ENCODE measurements at regions not wholly inside any gene's neighbourhood (a gene's known extent, or its start where the extent isn't known, plus 50 kb on each side); places are given as distances from the start of the nearest gene placed in this dataset.

DNA sequence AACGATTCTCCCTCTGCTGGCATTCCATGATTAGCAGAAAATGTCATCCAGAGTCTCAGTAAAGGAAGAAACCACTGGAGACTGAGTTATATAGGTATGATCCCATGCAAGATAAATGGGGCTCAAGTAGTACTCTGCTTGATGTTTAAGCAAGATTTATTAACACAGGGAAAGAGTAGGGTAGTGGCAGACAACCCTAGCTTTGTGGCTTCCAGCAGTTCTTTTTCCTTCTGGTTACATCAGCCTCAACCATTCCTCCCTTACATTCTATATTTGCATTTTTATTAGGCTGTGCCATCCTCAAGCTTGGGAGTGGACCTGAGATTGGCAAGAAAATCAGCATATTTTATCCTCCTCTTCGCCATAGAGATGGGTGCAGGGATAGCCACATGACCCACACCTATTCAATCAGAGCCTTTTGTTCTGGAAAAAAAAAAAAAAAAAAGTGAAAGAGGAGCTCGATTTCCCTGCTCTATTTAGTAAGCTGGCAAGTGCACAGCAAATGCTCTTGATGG is 402.1 kb downstream of the ZNF536 start:
- no peak for DNase-seq

DNA sequence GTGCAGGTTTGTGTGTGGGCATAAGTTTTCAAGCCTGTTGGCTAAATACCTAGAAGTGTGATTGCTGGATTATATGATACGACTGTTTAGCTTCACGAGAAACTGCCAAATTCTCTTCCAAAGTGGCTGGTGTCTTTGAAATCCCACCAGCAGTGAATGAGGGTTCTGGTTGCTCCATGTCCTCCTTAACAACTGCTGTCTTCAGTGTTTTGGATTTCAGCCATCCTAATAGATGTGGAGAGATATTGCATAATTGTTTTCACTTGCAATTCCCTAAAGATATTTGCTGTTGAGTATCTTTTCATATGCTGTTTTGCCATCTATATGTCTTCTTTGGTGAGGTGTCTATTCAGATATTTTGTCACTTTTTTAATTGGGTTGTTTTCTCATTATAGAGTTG is 390.5 kb downstream of the ZNF536 start:
- no peak for DNase-seq

- DNase-seq, result no peak
These were observed 387.8 kb downstream of the ZNF536 start for GRCh38 chr19:30760014-30760413.

- no peak for DNase-seq
These were observed 385.8 kb downstream of the ZNF536 start for GRCh38 chr19:30757837-30758617.

DNA sequence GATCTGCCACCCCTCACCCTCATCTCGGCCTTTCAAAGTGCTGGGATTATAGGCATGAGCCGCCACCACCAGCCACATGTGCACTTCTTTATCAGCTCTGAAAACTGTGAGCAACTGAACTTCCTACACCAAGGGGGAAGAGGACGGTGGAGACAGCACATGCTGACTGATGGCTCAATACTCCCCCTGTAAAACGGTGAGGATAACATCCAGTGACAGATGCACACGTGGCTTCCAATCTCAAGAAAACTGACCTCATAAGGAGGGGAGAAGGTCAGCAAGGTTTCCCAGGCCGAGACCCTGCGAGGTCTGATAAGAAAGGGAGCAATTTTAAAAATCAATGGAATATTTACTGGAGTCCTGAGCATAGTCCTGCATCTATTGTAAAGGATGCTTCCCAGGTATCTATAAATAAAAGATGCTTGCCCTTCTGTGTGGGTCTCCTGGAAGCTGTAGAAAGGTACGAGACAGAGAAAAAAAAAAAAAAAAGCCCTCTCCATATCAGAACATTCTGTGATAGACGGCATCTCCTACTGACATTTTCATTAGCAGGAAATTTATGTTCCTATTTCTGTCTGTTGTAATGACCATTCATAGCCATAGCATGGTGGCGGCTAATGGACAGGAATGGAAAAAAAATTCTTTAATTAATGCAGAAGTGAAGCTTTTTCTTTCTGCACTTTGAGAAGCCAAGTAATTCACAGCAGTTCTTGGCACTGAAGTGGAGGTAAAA is 385.1 kb downstream of the ZNF536 start:
- no peak for DNase-seq

DNA sequence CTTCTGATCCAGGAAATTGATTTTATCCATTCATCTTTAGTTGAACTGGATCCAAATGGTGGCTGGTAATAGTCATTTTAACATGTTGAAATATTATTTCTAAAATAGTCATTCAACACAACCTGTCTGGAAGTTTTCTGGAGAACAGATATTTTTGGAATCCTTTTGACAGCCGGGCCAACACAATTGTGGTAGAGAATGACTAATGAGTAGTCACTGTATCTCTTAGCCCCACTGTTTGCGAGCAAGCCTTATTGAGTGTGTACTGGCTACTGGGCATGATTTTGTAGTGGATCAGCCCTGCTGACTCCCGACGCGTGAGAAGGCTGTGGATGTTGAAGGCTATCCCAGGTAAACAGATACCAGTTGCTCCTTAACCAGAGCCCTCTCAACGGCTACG is 383.4 kb downstream of the ZNF536 start:
- no peak for DNase-seq

DNA sequence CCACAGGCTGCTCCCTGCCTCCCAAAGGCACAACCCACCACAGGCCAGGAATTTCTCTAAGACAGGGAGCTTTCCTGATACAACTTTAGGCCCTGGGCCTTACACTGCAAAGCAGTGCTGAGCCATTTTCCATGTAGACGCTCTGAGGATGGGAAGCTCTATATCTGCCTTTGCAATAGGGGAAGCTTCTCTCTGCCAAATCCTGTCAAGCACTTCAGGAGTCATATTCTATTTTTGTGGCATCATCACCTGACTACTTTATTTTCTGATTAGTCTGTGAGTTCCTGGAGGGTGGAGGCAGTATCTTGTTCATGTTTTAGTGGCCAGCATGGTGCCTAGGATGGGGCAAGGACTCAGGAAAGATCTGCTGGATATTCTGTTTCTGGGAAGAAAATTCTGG is 382.0 kb downstream of the ZNF536 start:
- no peak for DNase-seq

DNA sequence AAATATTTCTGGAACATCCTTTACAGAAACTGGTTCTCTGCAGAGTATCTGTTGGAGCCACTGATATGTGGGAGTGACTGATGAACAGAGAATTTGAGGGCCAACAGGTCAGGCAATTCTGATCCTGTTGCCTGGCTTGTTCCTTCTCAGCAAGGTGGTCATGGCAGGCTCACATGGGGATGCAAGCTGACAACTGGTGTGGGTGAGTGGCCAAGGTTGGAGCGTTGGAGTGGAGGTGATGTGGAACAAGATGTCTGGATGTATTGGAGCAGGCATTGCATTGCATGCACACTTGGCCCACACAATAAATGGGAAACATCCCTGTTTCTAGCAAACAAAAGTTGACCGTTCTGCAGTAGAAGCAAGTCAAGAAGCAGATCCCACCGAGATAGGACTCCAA is 380.7 kb downstream of the ZNF536 start:
- DNase-seq, result no peak

DNA sequence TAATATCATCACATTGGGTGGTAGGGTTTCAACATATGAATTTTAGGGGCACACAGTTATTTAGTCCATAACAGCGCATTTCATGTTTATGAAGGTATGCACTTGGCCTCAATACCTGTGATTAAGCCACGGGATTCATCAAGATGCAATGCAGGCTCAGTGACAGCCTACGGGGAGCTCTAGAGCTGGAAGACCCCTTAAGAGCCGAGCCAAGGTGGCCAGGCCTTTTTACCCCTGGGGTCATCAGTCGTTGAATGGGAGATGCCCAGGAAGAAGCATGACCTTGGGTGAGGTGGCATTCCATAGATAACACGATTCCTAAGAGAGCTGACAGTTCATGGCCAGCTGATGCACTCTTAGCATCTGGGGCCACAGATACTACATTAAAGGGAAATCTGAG is 380.0 kb downstream of the ZNF536 start:
- DNase-seq, result no peak

DNA sequence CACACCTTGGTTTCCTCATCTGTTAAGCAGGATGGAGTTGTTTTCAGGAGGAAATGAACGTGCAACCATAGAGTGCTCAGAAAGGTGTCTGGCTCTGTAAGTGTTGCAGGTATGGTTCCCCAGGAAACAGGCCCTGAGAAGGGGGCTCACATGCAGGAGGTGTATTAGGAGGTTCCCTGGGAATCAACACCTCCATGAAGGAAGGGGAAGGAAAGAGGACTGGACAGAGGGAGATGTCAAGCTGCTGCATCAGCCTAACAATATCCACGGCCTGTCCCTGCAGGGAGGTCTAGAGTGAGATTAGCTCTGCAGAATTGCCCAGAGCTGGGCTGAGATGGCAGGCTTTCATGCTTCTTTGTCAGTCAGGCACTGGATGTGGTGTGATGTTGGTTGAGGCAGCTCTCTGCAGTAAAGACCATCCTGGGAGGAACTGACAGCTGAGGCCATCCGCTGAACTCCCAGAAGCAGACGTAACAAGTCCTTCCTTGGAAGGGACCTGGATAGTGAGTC is 373.3 kb downstream of the ZNF536 start:
- DNase-seq, result no peak

DNA sequence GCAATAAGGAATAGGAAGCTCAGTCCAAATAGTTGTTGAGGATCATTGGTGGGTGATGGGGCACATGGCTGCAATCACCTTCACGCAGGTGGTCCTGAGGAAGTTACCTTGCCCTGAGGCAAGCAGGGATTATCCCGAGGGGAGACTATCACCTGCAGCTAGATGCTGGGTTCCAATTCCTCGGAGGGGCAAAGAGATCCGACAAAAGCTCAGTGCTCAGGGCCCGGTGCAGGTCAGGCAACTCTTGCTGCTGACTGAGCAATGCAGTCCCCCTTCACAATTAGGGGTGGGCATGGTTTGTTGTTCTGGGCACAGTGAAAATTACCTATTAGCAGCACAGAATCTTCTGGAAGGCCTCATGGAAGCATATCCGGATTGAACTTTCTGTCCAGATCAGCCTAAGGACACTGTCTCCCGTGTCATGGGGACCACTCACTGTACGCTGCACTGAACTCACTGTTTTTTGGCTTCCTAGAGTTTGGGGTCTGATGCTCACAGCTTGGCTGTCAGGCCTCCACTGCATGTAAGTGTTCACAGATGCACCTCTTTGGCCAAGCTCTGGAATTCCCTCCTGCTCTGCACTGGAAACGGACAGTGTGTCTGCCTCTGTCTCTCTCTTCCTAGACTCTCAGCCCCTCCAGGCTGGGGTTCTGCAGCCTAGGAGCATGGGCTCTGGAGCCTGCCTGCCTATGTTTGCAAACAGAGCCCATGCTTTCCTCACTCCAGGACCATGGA is 372.7 kb downstream of the ZNF536 start:
- no peak for DNase-seq

- DNase-seq, result no peak
These were observed 371.5 kb downstream of the ZNF536 start for GRCh38 chr19:30743702-30744101.

DNA sequence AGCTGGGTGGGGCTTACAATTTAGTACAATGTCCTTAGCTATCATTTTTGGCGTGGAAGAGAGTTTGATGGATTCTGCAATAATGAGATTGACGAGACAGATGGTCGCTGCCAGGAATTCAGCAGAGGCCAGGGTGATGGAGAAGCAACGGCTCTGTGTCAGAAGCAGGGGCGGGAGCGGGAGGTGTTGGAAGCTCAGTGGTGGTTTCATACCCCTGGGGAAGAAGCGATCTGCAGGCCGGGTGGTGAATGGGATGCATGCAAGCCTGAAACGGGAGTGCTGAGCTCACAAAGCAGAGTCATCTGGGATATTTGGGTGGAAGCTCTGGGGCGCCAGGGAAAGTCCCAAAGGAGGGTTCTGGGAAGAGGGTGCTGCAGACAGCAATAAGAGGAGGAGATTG is 370.8 kb downstream of the ZNF536 start:
- DNase-seq, result no peak

DNA sequence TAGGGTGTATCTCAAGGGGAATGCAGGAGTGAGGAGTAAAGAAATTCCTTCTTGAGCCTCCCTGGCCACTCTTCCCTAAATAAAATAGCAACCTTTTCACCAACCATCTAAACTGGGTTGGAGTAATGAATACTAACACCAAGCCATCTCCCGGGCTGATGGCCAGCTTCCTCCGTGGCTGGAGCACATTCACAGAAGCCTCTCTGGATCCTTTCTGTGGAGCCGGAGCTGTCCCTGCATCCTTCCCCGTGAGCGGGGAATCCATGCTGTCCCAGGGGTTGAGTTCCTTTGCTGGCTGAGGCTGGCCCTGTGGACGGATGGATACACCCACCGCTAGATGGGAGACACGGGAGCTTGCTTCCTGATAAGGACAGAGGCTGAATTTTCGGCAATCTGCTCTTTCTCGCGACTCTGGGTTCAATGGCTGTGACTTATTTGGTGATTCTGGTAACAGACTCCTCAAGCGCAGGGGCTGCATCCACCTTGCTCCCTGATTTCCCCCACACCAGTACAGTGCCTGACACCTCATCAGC is 370.3 kb downstream of the ZNF536 start:
- DNase-seq, result no peak

- DNase-seq, result no peak
These were observed 369.4 kb downstream of the ZNF536 start for GRCh38 chr19:30741566-30741965.

- DNase-seq, result no peak
These were observed 367.2 kb downstream of the ZNF536 start for GRCh38 chr19:30739394-30739793.

DNA sequence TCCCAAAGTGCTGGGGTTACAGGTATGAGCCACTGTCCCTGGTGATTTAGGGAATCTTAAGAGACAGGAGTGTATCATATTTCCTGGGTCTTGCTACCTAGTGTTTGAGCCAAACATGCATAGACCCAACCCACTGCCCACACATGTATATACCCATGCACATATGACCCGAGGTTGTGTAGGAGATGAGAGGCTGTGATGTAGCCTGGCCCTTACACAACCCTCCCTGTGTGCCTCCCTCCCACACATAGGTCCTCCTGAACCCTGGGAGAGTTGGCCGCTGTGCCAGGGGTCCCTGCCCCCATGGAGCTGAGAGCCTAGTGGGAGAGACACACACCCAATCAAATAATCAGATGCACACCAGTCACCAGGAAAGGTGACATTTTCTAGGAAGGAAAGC is 365.9 kb downstream of the ZNF536 start:
- no peak for DNase-seq

GRCh38 chr19:30734669-30735068 is 362.5 kb downstream of the ZNF536 start:
- no peak for DNase-seq

DNA sequence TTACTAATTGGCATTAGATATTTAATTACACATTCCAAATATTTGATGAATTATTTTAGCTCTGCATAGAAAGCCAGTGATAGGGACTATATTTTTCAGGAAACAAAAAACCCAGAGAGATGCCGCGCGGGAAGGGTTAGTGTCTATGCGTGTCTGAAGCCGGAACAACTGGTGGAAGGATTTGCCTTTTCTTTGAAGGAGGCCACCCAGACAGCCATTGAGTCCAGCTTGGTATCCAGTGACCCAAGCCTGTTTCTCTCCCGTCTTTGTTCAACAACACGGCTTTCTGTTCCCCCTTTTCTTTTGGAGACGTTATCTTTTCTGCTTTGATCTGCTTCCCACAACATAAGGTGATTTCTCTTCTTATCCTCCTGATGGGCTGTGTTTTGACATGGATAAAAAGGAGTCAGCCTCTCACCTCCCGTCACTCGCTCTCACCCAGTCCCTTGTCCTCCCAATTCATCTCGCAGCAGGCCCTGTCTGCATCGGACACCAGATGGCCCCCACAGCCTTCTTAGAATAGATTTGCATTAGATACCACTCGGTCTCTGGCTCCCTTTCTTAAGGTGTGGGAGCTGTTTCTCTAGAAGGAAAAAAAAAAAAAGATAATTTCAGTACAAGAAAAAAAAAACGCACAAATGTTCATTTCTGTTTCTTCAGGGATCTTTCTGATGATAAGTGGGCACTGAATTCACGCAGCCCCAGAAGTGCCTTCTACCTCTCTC is 361.8 kb downstream of the ZNF536 start:
- DNase-seq, result no peak

DNA sequence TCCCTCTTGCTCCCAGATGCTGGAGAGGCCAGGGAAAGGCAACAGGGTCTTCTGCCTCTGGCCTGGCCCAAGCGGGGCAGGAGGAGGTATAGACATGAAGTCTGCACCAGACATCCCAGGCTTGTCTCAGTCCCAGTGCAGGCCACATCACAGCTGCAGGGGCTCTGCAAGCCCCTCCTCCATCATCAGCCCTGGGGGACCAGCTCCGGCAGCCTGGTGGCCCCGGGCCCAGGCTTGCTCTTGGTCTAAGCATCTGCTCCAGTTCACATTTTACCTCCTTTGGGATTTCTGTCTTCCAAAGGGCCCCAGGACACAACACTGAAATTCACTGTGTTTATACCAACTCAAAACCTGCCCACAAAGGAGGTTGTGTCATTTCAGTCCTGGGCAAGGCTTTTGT is 359.4 kb downstream of the ZNF536 start:
- DNase-seq, result no peak

GRCh38 chr19:30729451-30729850 is 357.3 kb downstream of the ZNF536 start:
- DNase-seq, result no peak

DNA sequence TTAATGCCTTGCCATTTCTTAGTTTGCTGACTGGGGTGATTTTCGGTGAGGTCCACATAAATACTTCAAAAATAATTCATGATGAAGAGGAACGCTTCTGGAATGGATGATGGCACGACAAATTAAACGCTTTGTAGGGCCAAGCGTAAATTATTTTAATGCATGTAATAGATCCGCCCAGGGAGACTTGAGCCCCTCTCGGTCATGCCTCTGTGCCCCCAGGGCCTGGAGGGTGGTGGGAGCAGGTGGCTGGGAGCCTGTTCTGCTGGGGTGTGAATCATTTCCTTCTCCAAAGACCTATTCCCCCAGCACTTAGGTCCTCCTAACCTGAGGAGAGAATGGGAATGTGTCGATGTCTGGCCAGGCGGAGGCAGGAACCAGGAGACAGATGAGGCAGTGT is 350.6 kb downstream of the ZNF536 start:
- DNase-seq, result no peak

DNA sequence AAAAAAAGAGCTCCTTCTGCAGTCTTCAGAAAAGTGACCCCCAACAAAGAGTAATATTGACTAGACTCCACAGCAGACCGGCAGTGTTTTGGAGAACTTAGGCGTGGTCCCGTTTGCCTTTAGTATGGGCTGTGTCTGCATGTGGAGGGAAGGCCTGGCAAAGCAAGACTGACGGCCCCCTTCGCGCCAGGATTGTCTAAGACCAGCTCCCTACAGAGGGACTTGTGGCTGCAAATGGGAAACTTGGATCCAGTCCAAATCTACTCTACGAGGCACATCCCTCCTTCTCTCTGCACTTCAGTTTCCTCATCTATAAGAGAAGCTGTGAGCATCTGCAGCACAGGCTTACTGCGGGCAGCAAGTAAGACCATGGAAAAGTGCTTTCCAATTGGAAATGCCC is 350.0 kb downstream of the ZNF536 start:
- no peak for DNase-seq
